GM12891 (cell line): ENCODE measurements at regions not wholly inside any gene's neighbourhood (a gene's known extent, or its start where the extent isn't known, plus 50 kb on each side); places are given as distances from the start of the nearest gene placed in this dataset.

ENCODE experiments used
- DNase-seq: peaks from one replicate; pipeline ENCODE4 v3.0.0; 2011; ENCODE audit warnings: low spot score; ENCODE audit not compliant: insufficient read length
- FAIRE-seq: peaks from 2 replicates; lab custom pipeline; 2011; peaks lifted over from hg19 to GRCh38; lab: Jason Lieb, UNC
- PAX5 ChIP-seq: IDR thresholded peaks from 2 replicates; pipeline ENCODE4 v1.6.1; 2011; ENCODE audit warnings: low read length, moderate library complexity, mild to moderate bottlenecking; ENCODE audit not compliant: insufficient read depth, severe bottlenecking
- POLR2A ChIP-seq: IDR thresholded peaks from 2 replicates; pipeline ENCODE4 v1.6.1; 2011; ENCODE audit warnings: low read depth, low read length, control low read depth
- POLR2AphosphoS5 ChIP-seq: IDR thresholded peaks from 2 replicates; pipeline ENCODE4 v1.6.1; 2011; ENCODE audit warnings: low read depth, low read length, control low read depth
- POU2F2 ChIP-seq: IDR thresholded peaks from 2 replicates; pipeline ENCODE4 v1.6.1; 2011; ENCODE audit warnings: low read depth, mild to moderate bottlenecking, control low read depth, low read length, moderate library complexity
- SPI1 ChIP-seq: IDR thresholded peaks from 2 replicates; pipeline ENCODE4 v1.6.1; 2011; ENCODE audit warnings: low read depth, low read length, control low read depth
- TAF1 ChIP-seq: IDR thresholded peaks from 2 replicates; pipeline ENCODE4 v1.6.1; 2011; ENCODE audit warnings: low read depth, low read length, control low read depth

DNA sequence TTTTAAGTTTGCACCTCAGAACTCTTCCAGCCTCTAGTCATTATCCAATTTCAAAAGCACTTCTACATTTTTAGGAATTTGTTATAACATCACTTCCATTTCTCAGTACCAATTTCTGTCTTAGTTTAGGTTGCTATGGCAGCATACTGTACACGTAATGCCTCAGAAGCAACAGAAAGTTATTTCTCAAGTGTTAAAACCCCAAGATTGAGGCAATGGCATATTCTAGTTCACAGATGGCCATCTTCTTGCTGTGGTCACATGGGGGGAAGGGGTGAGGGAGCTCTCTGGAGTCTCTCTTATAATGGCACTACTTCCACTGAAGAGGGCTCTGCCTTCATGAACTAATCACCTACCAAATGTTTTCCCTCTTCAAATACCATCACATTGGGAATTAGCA, 220.3 kb upstream of the CTSO start:
- DNase-seq (no peak), FAIRE-seq (no peak)
- no peak for TF ChIP-seq SPI1
- TF ChIP-seq PAX5: no peak
- TF ChIP-seq POLR2A: no peak
- no peak for TF ChIP-seq TAF1
- TF ChIP-seq POLR2AphosphoS5: no peak
- no peak for TF ChIP-seq POU2F2

DNA sequence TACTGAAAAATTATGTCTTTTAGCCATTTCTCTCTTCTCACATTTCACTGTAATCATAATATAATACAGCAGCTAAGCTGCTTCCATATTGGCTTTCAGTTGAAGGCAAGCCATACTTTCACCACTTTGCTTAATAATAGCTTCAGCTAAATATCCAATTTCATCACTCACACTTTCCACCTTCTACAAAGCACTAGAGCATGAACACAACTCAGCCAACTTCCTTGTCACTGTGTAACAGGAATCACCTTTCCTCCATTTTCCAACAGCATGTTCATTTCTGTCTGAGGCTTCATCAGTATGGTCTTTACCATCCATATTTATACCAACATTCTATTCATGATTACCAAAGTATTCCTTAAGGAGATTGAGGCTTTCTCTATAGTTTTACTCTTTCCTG, 219.8 kb upstream of the CTSO start:
- no peak for DNase-seq
- no peak for FAIRE-seq
- TF ChIP-seq POLR2AphosphoS5 (no peak), PAX5 (no peak), POU2F2 (no peak), TAF1 (no peak), POLR2A (no peak), SPI1 (no peak)

DNA sequence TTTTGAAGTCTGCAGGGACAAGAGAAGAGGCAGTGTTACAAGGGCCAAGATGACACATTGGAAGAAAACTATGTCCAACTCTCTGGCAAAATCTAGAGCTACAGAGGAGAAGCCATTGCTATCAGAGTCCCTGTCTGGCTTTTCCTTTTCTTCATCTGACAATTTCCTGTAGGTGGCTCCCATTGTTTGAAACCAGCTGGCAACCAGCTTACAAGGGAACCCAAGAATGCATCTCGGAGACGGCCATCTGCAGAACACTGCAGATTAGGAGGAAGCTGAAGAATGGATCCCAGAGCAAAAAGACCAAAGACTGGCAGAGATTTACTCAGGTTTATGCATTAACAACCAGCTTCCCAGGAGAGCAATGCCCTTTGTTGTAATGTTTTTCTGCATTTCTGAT, 216.2 kb upstream of the CTSO start:
- no peak for DNase-seq

DNA sequence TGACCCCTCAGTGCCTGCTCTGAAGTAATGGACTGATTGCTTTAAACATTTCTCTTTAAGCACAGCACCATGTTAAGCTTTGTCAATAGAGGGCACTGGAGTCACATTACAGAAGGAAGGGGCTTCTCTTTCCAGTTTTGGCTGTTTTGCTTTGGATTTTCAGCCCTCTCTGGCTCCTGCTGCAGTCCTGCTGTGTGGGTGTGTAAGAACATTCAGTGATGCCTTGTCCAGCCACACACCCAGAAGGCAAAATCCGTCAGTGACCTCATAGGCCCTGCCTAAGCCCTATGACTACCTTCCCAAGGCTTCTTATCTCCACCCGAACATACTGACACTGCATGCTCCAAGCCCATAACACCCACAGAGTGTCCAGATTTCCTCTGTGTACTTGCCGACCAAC, 215.3 kb upstream of the CTSO start:
- TF ChIP-seq SPI1 (no peak), POU2F2 (no peak), PAX5 (no peak), TAF1 (no peak), POLR2AphosphoS5 (no peak), POLR2A (no peak)
- DNase-seq: no peak
- peak; percentile 75 for FAIRE-seq

More for the DNA sequence above, 216.2 kb upstream of the CTSO start:
- TF ChIP-seq SPI1: no peak
- no peak for TF ChIP-seq POLR2AphosphoS5
- no peak for TF ChIP-seq POU2F2
- TF ChIP-seq PAX5: no peak
- TF ChIP-seq TAF1: no peak
- no peak for FAIRE-seq

DNA sequence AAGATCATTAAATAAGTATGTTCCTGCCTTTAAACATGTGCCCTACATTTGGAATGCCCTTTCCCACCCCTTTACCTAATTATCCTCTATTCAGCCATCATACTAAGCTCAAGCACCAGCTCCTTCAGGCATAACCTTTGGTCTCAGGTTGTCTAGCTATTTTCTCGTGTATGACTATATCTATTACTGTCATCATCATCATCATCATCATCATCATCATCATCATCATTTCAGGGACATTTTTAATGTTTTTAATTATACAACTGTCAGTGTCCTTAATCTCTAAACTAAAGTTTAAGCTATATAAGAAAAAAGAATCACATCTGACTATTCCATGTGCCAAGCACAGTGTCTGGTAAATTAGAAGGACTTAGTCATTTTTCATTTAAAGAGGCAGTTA, 214.6 kb upstream of the CTSO start:
- FAIRE-seq (no peak), DNase-seq (no peak)
- no peak for TF ChIP-seq PAX5
- no peak for TF ChIP-seq TAF1
- TF ChIP-seq POLR2AphosphoS5: no peak
- TF ChIP-seq POU2F2: no peak
- no peak for TF ChIP-seq SPI1
- TF ChIP-seq POLR2A: no peak

DNA sequence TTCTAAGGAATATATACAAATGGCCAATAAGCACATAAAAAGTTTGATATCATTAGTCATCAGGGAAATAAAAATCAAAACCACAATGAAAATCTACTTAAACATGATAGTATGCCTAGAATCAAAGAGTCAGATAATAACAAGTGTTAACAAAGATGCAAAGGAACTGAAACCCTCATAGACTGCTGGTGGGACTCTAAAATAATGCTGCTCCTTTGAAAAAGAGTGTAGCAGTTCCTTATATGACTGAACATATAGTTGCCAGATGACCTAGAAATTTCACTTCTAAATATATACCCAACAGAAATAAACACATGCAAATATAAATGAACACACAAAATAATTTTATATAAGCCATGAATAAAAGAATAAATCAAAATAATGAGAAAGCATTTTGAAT, 205.1 kb upstream of the CTSO start:
- FAIRE-seq (no peak), DNase-seq (no peak)
- peak; percentile 89 for TF ChIP-seq SPI1
- TF ChIP-seq POU2F2: no peak
- no peak for TF ChIP-seq PAX5

DNA sequence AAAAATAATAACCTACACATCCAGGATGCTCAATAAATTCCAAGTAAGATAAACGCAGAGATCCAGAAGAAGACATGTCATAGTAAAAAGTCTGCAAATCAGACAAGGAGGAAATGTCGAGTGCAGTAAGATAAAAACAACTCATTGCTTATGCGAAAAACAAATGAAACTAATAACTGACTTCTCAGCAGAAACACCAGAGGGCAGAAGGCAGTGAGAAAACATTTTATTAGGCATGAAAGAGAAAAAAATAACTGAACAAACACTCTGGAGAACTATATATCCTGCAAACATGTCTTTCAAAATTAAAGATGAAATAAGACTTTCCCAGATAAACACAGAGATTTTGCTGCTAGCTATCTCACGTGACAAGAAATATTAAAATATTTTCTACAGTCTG, 201.3 kb upstream of the CTSO start:
- no peak for FAIRE-seq
- TF ChIP-seq POLR2AphosphoS5 (no peak), PAX5 (no peak), POU2F2 (no peak), TAF1 (no peak), SPI1 (no peak), POLR2A (no peak)
- DNase-seq: no peak

DNA sequence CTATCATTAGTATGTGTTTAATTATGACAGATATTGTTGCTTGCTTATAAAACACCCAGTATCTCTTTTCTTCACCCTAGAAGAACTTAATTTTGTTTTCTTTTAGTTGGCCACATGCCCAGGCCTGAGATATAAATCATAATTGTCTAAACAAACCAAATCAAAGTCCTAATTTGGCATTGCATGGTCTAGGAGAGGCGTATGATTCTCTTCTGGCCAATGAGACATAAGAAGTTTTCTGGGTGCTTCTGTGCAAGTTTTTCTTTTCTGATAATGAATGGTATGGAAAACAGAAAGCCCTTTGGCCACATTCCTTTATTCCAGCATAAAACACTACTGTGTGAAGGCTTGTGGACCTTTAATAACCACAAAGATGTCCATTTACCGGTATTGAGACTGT, 192.9 kb upstream of the CTSO start:
- no peak for DNase-seq
- no peak for TF ChIP-seq SPI1
- TF ChIP-seq PAX5: no peak
- FAIRE-seq: no peak

DNA sequence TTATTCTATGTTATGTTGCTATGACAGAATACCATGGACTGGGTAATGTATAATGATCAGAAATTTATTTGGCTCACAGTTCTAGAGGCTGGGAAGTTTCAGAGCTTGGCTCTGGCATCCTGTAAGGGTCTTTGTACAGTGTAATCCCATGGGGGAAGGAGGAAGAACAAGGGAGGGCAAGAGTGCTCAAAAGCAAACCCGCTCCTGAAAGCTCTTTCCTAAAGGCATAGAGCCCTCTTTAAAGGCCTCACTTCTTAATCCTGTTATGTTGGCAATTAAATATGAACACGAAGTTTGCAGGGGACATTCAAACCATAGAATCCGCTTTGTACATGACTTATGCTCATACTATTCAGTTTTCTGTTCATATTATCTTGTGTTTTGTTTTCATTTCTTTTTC, 191.3 kb upstream of the CTSO start:
- FAIRE-seq (no peak), DNase-seq (no peak)
- no peak for TF ChIP-seq PAX5
- no peak for TF ChIP-seq POLR2A
- no peak for TF ChIP-seq SPI1
- TF ChIP-seq POLR2AphosphoS5: no peak
- no peak for TF ChIP-seq POU2F2
- TF ChIP-seq TAF1: no peak

DNA sequence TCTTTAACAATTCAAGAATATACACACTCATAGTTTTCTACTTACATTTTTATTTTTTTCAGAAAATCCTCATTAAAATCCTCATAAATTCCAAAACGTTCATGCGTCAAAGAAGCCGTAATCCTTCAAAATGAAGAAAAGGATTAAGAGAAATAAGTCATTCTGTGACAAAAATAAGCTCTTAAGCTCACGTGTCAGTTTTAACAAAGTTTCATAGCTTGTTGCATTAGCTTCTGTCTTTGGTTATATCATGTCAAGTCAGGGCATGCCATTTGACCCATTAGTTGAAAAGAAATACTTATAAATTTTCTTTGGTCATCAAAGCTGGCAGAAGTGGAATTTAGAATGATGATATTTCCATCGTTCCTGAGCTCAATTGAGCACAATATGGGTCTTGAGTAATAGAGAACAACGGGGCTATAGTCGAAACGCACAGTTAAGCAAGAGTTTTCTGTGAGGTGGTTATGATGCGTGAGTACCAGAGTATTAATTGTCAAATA, 185.2 kb upstream of the CTSO start:
- no peak for FAIRE-seq
- no peak for TF ChIP-seq POLR2A

More for the DNA sequence above, 185.2 kb upstream of the CTSO start:
- DNase-seq: no peak
